C4-2B (cell line): ENCODE measurements at regions not wholly inside any gene's neighbourhood (a gene's known extent, or its start where the extent isn't known, plus 50 kb on each side); places are given as distances from the start of the nearest gene placed in this dataset.

ENCODE experiments used
- CTCF ChIP-seq: fragments of 450-650 bp; conservative IDR thresholded peaks from 2 replicates; pipeline ENCODE4 v1.5.1; 2017; ENCODE audit warnings: mild to moderate bottlenecking
- ZFX ChIP-seq: fragments of 450-650 bp; IDR thresholded peaks from 2 replicates; pipeline ENCODE4 v1.6.1; 2017

- TF ChIP-seq CTCF (no peak), ZFX (no peak)
Measured at GRCh38 chr13:90675129-90675528, 672.4 kb upstream of the MIR17HG start.
